Hepatocyte (in vitro differentiated cells): ENCODE measurements at regions not wholly inside any gene's neighbourhood (a gene's known extent, or its start where the extent isn't known, plus 50 kb on each side); places are given as distances from the start of the nearest gene placed in this dataset.

Experiments used
- EZH2 ChIP-seq: fragments of 200-600 bp; sonication (generic); IDR thresholded peaks from 2 replicates; pipeline ENCODE4 v1.6.1; 2016; ENCODE audit warnings: antibody characterized with exemption, mild to moderate bottlenecking, borderline replicate concordance
- TF ChIP-seq, protein P1 (sequence below): fragments of 200-600 bp; sonication (generic); IDR thresholded peaks from 2 replicates; pipeline ENCODE4 v1.5.1; 2016; ENCODE audit warnings: antibody characterized with exemption, mild to moderate bottlenecking; ENCODE audit not compliant: poor library complexity

- TF ChIP-seq, protein P1, sequence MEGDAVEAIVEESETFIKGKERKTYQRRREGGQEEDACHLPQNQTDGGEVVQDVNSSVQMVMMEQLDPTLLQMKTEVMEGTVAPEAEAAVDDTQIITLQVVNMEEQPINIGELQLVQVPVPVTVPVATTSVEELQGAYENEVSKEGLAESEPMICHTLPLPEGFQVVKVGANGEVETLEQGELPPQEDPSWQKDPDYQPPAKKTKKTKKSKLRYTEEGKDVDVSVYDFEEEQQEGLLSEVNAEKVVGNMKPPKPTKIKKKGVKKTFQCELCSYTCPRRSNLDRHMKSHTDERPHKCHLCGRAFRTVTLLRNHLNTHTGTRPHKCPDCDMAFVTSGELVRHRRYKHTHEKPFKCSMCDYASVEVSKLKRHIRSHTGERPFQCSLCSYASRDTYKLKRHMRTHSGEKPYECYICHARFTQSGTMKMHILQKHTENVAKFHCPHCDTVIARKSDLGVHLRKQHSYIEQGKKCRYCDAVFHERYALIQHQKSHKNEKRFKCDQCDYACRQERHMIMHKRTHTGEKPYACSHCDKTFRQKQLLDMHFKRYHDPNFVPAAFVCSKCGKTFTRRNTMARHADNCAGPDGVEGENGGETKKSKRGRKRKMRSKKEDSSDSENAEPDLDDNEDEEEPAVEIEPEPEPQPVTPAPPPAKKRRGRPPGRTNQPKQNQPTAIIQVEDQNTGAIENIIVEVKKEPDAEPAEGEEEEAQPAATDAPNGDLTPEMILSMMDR: no peak
- TF ChIP-seq EZH2: no peak
Measured at GRCh38 chr14:35236806-35237205, 55.4 kb upstream of the PSMA6 start.
